ENCODE measurements at regions not wholly inside any gene's neighbourhood (a gene's known extent, or its start where the extent isn't known, plus 50 kb on each side); places are given as distances from the start of the nearest gene placed in this dataset.

GRCh38 chr1:240031414-240031813 is 60.3 kb upstream of the FMN2 start:
- TF ChIP-seq CTCF (IDR thresholded peaks at IDR 0.05 in 4 of 5, conservative IDR thresholded peaks at IDR 0.05 in 1 of 5) (no peak), POLR2A (IDR thresholded peaks at IDR 0.05) (no peak)

Data from gastrocnemius medialis (tissue), 4 donors.